Nephron progenitor cell (in vitro differentiated cells): ENCODE measurements at regions not wholly inside any gene's neighbourhood (a gene's known extent, or its start where the extent isn't known, plus 50 kb on each side); places are given as distances from the start of the nearest gene placed in this dataset.

Experiments
- DNase-seq: peaks from one replicate; pipeline ENCODE4 v3.0.0; 2021
- H3K27ac Mint-ChIP-seq: 2 replicates; pipeline ENCODE4 v1.8.0; 2021; ENCODE audit warnings: mild to moderate bottlenecking, moderate library complexity, mixed read lengths
- H3K27me3 Mint-ChIP-seq: 2 replicates; pipeline ENCODE4 v1.8.0; 2021; ENCODE audit warnings: mild to moderate bottlenecking, low read depth, mixed read lengths; ENCODE audit not compliant: poor library complexity
- H3K36me3 Mint-ChIP-seq: 2 replicates; pipeline ENCODE4 v1.8.0; 2021; ENCODE audit warnings: low read depth, mixed read lengths
- H3K4me1 Mint-ChIP-seq: 2 replicates; pipeline ENCODE4 v1.8.0; 2021; ENCODE audit warnings: mixed read lengths
- H3K4me3 Mint-ChIP-seq: 2 replicates; pipeline ENCODE4 v1.8.0; 2021; ENCODE audit warnings: mild to moderate bottlenecking, moderate library complexity, mixed read lengths
- H3K9me3 Mint-ChIP-seq: 2 replicates; pipeline ENCODE4 v1.8.0; 2021; ENCODE audit warnings: mild to moderate bottlenecking, moderate library complexity, mixed read lengths
- CTCF ChIP-seq: fragments of 200-600 bp; sonication (generic); IDR thresholded peaks from 2 replicates; pipeline ENCODE4 v1.5.0; 2021; ENCODE audit warnings: antibody characterized with exemption

- H3K4me1 Mint-ChIP-seq: no peaks in the 10 kb centered on the region
- no peak for TF ChIP-seq CTCF
- no peak overlapping the region for H3K27ac Mint-ChIP-seq
- H3K36me3 Mint-ChIP-seq: no peaks in the 10 kb centered on the region
- DNase-seq: no peak
- H3K4me3 Mint-ChIP-seq: no peak overlapping the region
- H3K27me3 Mint-ChIP-seq: peaks cover 11% of the 10 kb centered on the region
- H3K9me3 Mint-ChIP-seq: peaks cover 22% of the 10 kb centered on the region
Measured at GRCh38 chr13:97736436-97736835, 217.0 kb upstream of the IPO5 start.

- H3K27me3 Mint-ChIP-seq: peaks cover 12% of the 10 kb centered on the region
- TF ChIP-seq CTCF: no peak
- DNase-seq: no peak
- peaks cover 31% of the 10 kb centered on the region for H3K9me3 Mint-ChIP-seq
- H3K4me3 Mint-ChIP-seq: no peak overlapping the region
- no peak overlapping the region for H3K27ac Mint-ChIP-seq
- no peaks in the 10 kb centered on the region for H3K4me1 Mint-ChIP-seq
- H3K36me3 Mint-ChIP-seq: no peaks in the 10 kb centered on the region
Measured at GRCh38 chr13:97742084-97742483, 211.4 kb upstream of the IPO5 start.

GRCh38 chr13:97743938-97744337 lies 209.5 kb upstream of the IPO5 start:
- DNase-seq: no peak
- Mint-ChIP-seq H3K4me1 (no peaks in the 10 kb centered on the region), H3K4me3 (no peak overlapping the region), H3K27me3 (peaks cover 8% of the 10 kb centered on the region), H3K9me3 (peaks cover 40% of the 10 kb centered on the region), H3K36me3 (no peaks in the 10 kb centered on the region), H3K27ac (no peak overlapping the region)
- no peak for TF ChIP-seq CTCF

GRCh38 chr13:97746649-97747048 lies 206.8 kb upstream of the IPO5 start:
- peaks cover 13% of the 10 kb centered on the region for H3K27me3 Mint-ChIP-seq
- peaks cover 4% of the 10 kb centered on the region for H3K4me1 Mint-ChIP-seq
- no peak overlapping the region for H3K27ac Mint-ChIP-seq
- peaks cover 30% of the 10 kb centered on the region for H3K9me3 Mint-ChIP-seq
- no peak for TF ChIP-seq CTCF
- no peak overlapping the region for H3K4me3 Mint-ChIP-seq
- H3K36me3 Mint-ChIP-seq: no peaks in the 10 kb centered on the region
- no peak for DNase-seq

- Mint-ChIP-seq H3K36me3 (no peaks in the 10 kb centered on the region), H3K9me3 (peaks cover 30% of the 10 kb centered on the region), H3K4me3 (no peak overlapping the region), H3K27me3 (peaks cover 11% of the 10 kb centered on the region), H3K27ac (no peak overlapping the region), H3K4me1 (peaks cover 12% of the 10 kb centered on the region)
- no peak for TF ChIP-seq CTCF
- no peak for DNase-seq
Measured at GRCh38 chr13:97749174-97749573, 204.3 kb upstream of the IPO5 start.

GRCh38 chr13:97751477-97751876 lies 202.0 kb upstream of the IPO5 start:
- Mint-ChIP-seq H3K27me3 (peaks cover 10% of the 10 kb centered on the region), H3K4me1 (peaks cover 12% of the 10 kb centered on the region), H3K27ac (no peak overlapping the region), H3K36me3 (no peaks in the 10 kb centered on the region), H3K4me3 (no peak overlapping the region), H3K9me3 (peaks cover 20% of the 10 kb centered on the region)
- no peak for DNase-seq
- no peak for TF ChIP-seq CTCF
